HFF-Myc (cell line): ENCODE measurements at regions not wholly inside any gene's neighbourhood (a gene's known extent, or its start where the extent isn't known, plus 50 kb on each side); places are given as distances from the start of the nearest gene placed in this dataset.
A peak's percentile ranks its signal among the peaks of the same experiment; 100 is the strongest.

Source experiments
- DNase-seq: peaks from one replicate; pipeline ENCODE4 v3.0.0-alpha.2; 2011; ENCODE audit warnings: low read depth; ENCODE audit errors: extremely low read depth
- H3K4me3 ChIP-seq: replicated peaks from 2 replicates; pipeline ENCODE4 v1.5.1; 2011; ENCODE audit warnings: low read depth, mild to moderate bottlenecking, control low read depth, low read length
- CTCF ChIP-seq: IDR thresholded peaks from 2 replicates; pipeline ENCODE4 v1.5.1; 2012; ENCODE audit warnings: mild to moderate bottlenecking, low read depth, low read length, control low read depth; ENCODE audit errors: missing control alignments

GRCh38 chrX:45771560-45772340 is 571.1 kb upstream of the DIPK2B start:
- H3K4me3 ChIP-seq = peak overlapping the region; percentile 49
- TF ChIP-seq CTCF = no peak

DNA sequence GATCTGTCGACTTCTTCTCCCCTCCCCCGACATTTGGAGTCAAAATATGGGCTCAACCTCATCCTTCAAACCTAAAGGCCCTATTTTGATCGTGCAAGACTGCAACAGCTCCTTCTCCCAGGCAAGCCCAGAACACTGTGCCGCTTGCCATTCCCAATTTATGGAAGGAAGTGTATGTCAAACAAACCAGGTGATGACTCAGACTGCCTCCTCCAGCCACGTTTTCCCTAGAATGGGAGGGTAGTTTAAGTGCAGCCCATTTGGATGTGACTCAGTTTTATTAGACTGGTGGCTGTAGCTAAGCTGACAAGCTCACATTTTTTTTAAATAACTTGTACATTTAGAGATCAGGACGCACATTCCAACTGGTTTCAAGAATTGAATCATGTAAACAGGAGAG is 570.4 kb upstream of the DIPK2B start:
- no peak for TF ChIP-seq CTCF
- peak; percentile 92 for DNase-seq
- H3K4me3 ChIP-seq = peak overlapping the region; percentile 49

More at GRCh38 chrX:45771560-45772340, 571.1 kb upstream of the DIPK2B start:
- no peak for DNase-seq

- H3K4me3 ChIP-seq = peak overlapping the region; percentile 49
- DNase-seq = no peak
- TF ChIP-seq CTCF = no peak
Observed at GRCh38 chrX:45769761-45770582, 569.3 kb upstream of the DIPK2B start.

GRCh38 chrX:45768666-45769236 is 568.1 kb upstream of the DIPK2B start:
- H3K4me3 ChIP-seq = peak overlapping the region; percentile 49
- no peak for DNase-seq
- no peak for TF ChIP-seq CTCF

- no peak for TF ChIP-seq CTCF
- DNase-seq = no peak
- peak overlapping the region; percentile 49 for H3K4me3 ChIP-seq
Observed at GRCh38 chrX:45766981-45767501, 566.4 kb upstream of the DIPK2B start.

- H3K4me3 ChIP-seq = peak overlapping the region; percentile 49
- TF ChIP-seq CTCF = no peak
- DNase-seq = no peak
Observed at GRCh38 chrX:45765767-45766166, 565.1 kb upstream of the DIPK2B start.
